ENCODE measurements at regions not wholly inside any gene's neighbourhood (a gene's known extent, or its start where the extent isn't known, plus 50 kb on each side); places are given as distances from the start of the nearest gene placed in this dataset.

DNA sequence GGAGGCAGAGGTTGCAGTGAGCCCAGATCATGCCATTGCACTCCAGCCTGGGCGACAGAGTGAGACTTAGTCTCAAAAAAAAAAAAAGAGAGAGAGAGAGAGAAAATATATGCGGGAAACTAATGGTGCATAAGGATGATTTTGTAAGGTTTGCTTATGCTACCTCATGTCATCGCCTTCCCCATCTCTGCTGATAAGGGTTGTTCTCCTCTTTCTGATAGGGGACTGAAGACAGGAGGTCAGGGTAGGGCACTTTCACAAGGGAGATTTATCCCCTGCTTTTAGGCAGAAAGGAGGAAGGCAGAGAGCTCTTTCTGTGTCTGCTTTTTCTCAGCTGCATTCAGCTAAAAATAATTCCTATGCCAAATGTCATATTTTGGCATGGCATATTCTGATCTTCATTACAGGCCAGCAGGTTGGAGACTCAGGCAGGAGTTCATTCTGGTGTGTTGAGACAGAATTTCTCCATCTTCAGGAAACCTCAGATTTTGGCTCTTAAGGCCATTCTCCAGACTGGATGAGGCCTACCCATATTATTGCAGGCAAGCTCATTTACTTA is 220.2 kb downstream of the AUH start:
- DNase-seq: no peak

DNA sequence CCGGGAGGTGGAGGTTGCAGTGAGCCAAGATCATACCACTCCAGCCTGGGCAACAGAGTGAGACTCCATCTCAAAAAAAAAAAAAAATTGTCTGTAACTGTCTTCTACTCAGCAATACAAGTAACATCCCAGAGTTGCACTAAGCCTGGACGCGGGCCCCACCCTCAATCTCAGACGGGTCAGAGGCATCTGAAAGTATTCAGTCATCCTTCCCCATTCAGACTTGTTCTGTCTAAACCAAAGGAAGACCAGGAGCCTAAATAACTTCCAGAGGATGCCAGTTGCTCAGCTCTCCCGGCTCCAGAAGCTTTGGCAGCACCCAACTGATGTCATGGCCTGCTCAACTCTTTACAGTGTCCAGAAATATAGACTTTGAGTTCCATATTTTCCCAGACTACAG is 218.6 kb downstream of the AUH start:
- no peak for DNase-seq

DNA sequence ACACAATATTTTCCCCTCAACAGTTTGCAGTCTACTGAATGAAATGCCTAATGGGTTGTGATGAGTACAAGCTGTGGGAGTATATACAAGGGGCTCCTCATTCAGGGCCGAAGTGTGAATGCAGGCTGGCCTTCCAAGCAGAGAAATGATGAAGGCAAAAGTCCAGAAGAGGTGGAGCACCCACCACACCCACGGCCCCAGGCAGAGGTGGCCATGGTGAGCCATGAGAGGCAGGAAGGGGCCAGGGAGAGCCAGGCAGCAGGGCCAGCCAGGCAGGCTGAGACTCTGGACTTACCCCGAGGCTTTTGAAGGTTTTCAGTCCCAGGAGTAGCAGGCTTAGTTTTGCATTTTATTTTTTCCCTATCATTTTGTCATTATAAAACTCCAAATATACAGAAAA is 218.1 kb downstream of the AUH start:
- no peak for DNase-seq

DNA sequence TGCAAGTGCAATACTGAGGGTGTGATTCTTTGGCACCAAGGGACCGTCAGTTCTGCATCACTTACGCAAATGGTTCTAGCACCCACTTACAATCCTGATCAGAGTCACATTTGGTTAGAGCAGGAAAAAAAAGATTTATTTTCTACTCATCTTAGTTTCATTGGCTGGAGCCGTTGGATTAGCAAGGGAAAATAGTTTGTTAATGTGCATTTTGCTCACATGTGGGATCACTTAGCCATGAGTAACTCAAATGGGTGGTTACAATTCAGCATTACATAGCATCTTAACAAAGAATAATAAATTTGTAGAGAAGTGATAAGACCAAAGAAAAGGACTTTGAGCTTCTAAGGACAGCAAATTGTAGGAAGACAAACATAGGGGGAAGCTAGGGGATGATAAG is 216.9 kb downstream of the AUH start:
- no peak for DNase-seq

DNA sequence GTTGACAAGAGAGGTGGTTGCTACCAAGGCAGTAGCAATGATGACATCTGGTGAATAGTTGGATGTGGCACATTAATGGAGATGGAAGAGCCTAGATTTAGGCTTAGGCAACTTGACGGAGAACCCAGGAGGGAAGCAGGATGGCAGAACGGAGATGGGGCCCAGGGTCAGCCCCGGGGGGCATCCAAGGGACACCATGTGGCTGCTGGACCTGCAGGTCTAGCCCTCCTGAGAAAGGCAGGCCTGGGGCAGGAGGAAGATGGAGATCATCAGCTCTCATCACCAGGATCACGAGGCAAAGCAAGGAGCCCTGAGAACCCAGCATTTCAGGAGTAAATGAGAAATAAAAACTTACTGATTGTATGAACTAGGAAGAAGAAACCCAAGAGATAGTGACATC is 216.2 kb downstream of the AUH start:
- no peak for DNase-seq

DNA sequence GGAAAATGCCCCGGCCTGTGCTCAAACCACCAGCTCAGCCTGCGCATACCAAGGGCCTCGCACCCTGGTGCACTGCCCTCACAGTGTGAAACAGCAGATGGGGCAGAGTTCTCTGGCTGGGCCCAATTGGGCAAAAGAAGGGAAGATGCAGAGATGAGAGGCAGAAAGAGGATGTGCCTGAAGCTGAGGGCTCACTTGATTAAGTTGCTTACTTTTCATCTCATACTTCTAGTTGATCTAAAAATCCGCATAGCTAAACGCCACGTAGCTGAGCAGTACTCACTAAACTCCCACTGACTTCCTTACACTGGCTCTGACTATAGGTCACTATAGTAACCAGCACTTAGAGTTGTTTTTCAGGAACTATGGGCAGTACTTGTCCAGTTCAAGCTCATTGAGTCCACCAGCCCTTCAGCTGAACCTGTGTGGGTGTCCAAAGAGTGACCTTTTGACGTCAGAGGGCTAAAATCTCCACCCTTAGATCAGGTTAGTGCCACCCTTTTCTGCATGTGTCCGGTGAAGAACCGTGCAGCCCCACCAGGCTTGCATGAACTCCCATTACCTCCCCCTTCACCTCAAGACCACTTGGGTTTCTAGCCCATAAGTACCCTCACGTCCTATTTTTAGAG is 215.2 kb downstream of the AUH start:
- no peak for DNase-seq

DNA sequence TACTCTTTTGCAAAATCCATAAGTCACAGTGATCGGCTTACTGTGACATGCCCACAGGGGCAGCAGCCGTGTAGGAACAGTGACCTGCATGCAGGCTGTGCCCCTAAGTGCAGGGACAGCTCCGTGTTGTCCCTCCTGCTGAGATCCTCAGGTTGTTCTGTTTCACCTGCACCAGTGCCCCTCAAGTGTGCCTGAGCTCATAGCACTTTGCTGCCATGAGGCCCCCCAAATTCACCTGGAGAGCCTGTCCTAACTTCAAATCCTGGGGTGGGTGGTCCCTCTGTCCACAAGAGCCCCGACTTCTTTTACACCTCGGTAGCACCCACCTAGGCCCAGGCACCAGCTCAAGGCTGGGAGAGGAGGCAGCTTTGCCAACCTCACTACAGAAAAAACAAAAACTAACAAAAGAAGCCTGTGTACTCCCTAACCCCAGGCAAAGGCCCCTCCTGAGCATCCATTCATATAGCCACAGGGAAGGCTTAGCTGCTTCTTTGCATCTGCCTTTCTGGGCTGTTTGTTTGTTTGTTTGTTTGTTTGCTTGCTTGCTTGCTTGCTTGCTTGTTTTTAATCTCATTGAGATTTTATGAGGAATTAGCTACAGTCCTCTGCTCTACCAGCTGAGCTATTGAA is 214.5 kb downstream of the AUH start:
- no peak for DNase-seq

DNA sequence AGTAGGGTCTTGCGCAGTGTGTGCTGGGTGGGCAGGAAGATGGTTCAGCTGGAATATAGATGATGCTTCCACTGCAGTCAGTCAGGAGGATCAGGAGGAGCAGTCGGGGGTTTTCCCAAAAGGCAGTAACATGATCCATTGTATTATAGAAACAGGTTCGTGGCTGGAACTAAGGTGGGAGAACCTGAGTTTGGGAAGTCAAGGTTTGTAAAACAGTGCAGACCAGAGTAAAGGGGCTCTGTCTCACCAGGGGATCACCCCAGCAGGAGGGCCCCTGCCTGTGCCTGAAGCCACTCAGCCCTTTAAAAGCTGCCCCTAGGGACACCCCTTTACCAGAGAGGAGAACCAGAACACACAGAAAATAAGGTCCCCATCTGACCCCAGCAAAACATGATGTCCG is 213.4 kb downstream of the AUH start:
- DNase-seq: no peak

DNA sequence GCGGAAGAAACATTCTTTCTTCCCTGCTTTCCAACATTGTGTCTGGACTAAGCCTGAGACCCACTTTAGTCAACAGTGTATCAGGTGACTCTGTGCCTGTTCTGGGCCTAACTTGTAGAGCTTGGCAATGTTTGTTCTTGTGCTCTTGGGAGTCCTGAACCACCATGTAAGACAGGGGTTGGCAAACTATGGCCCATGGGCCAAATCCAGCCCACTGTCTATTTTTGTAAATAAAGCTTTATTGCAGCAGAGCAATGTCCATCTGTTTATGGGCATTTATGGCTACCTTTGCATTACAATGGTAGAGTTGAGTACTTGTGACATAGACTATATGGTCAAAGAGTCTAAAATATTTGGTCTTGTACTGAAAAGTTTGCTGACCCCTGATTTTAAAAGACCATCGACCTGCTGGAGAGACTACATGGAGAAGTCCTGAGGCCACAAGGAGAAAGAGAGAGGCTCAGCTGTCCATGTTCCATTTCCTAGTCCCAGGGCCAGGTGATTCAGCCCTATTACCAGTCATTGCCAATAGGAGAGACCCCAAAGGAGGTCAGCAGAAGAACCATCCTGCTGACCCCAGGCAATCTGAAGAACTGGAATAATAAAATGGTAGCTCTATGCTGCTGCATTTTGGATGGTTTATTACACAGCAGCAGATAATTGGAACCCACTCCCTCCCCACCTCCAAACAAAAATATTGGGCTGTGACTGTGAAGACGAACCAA is 211.3 kb downstream of the AUH start:
- DNase-seq: no peak

DNA sequence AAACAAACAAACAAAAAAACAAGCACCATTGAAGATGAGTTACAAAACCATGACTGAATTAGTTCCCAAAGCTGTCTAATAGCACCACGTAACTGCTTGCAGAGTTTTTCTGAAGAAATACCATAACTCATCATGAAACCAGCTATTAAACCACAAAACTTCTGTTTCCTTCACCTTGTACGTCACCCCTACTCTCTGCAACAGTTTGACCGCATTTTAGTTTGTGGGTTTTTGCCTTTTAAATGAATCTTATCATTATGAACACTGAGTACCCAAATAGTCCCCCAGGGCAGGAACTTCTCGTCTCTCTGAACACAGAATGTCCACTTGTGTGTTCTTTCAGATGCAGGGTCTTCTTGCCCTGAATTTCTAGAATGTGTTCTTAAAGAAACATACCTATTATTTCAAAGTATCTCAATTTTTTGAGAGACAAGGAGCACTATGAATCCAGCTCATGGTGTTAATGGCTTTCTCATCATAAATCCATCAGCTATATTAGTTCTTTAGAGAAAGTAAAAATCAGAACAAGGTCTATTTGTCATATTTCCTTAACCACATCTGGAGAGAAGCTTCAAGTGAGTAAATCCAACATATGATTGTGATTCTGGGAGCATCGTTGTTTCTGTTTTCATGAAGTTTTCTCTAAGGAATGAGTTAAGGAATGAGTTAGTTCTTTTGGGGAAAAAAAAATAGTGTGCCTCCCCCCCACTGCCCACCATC is 210.6 kb downstream of the AUH start:
- no peak for DNase-seq

DNA sequence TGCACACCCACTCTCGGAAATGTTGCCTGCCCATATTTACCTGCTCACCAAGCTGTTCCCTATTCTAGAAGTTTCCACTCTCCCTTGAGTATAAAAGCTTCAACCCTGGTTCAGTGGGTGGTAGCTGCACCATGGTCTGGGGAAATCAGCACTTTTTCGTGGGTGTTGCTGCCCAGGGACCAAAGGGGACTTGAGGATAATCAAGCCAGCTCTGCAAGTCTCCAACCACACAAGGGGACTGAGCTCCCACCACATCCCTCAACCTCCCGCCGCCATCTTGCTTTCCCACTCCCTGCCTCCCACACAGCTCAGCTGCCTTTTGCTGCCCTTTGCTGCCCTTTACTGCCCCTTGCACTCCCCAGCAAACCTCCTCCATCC is 210.0 kb downstream of the AUH start:
- DNase-seq: no peak

DNA sequence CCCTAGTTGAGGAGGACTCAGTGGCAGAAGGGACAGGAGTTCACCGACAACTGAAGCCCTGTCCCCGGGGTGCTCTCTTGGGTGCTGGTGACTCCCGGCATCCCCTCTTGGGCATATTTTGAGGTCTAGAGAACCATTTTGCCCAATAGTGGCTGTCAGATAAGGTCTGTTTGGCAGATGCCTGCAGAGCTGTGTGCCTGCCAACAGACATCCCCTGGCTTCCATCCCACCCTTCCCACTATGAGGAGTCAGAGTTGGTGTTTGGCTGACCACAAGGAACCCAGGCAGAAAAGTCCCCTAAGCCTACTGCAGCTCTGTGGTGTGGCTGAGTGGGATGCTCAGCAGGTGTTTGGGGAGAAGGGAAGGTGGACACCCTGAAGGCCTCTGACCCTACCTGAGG is 207.0 kb downstream of the AUH start:
- DNase-seq: no peak

DNA sequence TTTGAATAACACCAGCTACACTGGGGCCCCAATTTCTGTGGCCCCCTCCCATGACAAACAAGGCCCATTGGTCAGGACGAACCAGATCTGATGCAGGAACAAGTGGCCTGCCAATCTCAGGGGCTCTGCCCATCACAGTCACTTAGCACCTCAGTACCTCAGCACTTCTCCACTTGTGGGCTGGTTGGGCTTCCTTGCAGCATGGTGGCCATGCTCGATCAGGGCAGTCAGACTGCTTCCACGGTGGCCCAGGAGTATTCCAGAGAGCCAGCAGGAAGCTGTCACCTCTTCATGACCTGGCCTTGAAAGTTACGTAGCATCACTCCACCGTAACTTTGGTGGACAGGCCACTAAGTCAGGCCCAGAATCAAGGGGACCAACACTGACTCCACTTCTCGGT is 206.5 kb downstream of the AUH start:
- no peak for DNase-seq

DNA sequence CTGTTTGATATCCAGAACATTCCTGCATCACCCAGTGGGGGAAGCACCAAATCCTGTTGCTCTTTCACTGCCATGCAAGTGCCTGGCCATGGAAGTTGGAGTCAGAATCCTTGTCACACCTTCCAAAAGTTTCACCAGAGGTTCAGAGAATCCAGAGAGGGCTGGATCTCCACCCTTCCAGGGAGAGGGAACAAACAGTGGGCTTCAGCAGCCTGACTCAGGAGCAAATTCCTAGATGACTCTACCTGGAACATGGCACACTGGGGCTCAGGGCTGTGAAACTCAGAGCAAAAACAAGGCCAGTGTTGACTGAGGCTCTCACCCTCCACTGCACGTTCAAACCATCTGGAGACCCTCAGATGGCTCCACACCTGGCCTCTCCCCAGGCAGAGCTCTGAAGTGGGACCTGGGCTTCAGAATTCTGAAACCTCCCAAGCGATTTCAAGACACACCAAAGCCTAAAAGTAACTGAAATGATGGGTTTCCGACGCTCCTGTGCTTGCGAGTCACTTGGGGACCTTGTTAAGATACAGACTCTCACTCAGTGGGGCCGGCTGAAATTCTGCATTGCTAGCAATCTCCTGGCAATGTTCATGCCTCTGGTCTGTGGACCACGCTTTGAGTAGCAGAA is 205.9 kb downstream of the AUH start:
- DNase-seq: no peak

DNA sequence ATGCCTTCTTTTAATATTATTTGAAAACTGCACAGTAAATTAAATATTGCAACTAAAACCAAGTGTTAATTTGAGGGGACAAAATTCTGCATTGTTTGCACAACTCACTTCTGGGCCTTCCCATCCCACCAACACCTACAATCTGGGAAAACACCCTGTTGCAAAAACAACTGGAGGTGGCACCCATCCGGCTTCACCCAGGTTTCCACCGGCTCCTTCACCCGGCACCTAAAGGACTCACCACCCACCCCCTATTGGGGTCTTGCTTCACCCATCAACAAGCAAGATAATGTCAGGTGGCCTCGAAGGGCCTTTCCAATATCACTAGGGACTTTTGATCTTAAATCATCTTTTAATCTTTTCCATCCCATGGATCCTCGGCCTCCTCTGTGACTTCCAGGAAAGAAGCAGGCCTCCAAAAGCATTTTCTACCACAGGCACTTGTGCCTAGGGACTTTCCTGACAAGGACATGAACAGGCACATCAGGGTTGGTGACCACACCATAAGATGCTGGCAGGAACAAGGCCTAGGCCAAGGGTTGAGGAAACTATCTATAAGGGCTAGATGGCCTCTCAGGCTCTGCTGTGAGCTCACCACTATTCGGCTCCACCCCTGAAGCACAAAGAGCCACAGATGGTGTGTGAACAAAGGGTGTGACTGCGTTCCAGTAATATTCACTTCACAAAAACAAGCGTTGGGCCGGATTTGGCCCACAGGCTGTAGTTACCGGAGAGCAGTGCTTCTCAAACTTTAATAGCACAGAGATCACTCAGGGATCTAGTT is 205.1 kb downstream of the AUH start:
- no peak for DNase-seq

DNA sequence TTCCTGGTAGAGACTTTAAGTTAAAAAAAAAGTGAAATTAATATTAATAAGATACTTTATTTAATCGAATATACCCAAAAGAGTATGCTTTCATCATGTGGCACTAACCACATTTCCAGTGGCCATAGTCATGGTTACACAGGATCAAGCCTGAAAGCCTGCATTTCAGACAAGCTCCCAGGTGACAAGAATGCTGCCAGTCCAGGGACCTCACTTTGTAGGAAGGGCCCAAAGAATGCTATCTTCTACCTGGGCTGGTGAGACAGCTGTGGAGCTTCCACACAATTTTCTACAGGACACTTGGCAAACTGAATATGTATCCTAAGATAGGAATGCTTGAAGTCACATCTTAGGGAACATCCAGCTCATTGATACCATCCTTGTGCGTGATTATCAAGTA is 203.8 kb downstream of the AUH start:
- DNase-seq: no peak

DNA sequence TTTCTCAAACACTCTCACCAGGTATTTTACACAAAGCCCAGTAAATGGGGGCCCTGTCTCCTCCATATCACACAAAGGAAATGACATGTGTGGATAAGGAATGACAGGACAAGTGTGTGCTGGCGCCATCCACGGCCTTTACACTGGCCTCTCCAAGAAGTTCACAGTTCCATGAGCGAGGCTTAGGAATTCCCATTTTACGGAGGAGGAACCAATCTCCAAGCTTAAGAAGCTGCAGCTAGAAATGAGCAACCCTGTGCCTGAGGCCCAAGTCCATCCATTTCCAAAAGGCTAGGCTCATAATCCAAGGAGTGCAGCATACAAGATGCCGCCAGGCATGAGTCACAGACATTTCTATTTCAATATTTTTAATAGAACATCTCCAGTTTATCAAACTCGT is 203.4 kb downstream of the AUH start:
- DNase-seq: no peak

DNA sequence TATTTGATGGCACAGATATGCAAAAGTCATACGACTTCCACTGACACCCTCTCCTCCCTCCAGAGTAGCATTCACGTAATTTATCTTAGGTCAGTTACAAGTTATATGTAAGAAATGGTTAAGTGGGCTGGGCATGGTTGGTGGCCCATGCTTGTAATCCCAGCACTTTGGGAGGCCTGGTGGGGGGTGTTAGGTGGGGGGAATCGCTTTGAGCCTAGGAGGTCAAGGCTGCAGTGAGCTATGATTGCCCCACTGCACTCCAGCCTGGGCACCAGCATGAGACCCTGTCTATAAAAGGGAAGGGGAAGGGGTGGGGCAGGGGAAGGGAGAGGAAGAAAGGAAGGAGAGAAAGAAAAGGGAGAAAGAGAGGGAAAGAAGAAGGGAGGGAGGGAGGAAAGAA is 202.8 kb downstream of the AUH start:
- no peak for DNase-seq

DNA sequence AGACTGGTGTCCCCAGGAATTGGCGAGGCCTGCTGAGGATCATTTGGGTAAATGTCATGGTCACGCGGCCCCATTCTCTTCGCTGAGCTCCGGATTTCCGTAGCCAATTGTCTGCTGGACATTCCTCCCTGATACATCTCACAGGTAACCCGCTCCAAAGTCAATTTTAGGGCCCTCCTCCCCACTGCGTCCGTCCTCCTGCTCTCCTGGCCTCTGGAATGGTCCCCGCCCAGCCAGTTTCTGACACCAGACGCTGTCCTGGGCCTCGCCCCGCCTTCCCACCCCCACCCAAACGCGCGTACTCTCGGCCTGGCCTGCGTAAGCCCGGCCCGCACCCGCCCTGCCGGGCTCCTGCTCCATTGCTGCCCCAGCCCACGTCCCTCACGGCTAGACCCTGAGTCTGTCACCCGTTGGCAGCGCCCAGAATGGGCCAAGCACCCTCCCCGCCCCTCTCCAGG is 202.0 kb downstream of the AUH start:
- no peak for DNase-seq

DNA sequence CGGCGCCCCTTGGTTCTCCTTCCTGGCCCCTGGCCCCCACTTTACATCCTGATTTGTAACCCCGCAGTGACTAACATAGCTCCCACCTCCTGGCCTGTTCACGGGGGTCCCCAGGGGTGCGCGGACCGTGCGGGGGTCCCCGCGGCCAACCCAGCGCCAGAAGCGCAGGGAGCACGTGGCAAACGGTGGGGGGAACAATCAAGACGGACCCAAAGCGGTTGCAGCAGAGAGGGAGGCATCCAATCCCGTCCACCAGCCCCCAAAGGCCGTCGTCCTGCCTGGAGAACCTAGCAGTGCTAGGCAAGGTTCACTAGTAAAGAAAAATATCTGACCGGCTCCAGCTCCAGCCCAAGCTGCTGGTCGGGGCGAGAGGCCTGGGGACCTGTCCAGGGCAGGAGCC is 201.5 kb downstream of the AUH start:
- no peak for DNase-seq

DNA sequence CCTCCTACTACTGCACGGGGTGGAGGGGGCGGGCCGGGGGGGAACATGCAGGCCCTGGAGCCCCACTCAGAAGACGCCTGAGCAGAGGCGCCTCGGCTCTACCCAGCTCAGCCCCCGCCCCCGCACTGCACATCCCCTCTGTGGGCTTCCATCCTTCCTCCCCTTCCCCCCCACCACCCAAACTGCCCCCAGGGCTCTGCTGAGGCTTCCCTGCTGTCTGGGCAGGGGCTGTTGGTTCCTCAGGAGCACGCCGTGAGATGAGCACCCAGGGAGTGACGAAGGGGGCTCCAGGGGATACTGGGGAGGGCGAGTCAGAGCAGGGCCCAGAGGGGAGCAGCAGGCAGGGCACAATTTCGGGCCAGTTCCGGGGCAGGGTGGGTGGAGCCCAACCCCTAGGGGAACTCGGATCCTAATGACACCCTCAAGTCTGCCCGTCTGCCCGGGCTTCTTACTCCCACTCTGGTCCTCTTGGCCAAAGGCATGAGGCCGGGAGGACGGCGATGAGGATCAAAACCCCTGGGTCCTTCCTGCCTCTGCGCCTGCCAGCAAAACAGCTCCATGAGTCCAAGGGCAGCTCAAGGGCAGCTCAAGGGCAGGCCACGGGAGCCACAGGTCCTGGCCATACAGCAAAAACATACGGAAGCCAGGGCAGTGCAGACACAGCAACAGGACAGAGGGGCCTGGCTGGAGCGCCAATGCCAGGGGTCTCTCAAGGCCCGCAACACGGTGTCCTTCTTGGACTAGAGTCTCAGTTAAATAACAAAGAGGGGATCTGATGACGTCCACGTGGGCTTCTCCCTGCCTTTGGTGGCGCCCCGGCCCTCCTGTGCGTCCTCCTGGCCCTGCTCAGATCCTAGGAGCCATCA is 200.9 kb downstream of the AUH start:
- DNase-seq: no peak
